ENCODE measurements at regions not wholly inside any gene's neighbourhood (a gene's known extent, or its start where the extent isn't known, plus 50 kb on each side); places are given as distances from the start of the nearest gene placed in this dataset.

DNA sequence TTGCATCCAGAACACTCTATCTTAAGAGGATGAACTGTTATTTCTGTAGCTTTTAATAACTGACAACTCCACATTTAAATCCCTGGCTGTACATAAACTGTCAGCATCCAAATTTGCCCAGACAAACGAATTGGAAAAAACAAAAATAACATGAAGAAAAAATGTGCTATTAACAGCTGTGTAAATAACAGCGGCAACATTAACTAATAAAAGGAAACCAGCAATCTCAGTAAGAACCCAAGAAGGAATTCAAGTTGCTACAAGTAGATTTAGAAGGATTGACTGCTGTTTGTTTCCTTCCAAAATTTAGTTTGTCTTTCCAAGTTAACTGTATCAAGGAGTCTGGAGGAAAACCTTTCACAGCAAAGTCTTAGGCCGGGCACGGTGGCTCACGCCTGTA, 550.6 kb upstream of the MDFIC2 start:
- no peak for TF ChIP-seq EZH2phosphoT487 (conservative IDR thresholded peaks at IDR 0.05; ENCODE audit: low read length)
- TF ChIP-seq CTCF (IDR thresholded peaks at IDR 0.05; ENCODE audit: insufficient read depth, low read length, poor library complexity, severe bottlenecking): no peak
- no peaks in the 10 kb centered on the region for H3K27me3 ChIP-seq (ENCODE audit: low read length)
- H3F3A ChIP-seq (ENCODE audit: insufficient read depth): no peaks in the 10 kb centered on the region
- H3K9me2 ChIP-seq (replicated peaks; ENCODE audit: insufficient read depth, low read length): no peaks in the 10 kb centered on the region
- H3K27ac ChIP-seq (ENCODE audit: low read depth, low read length): no peak overlapping the region
- no peak overlapping the region for H3K9ac ChIP-seq (ENCODE audit: low read length)
- no peak overlapping the region for H2AFZ ChIP-seq (ENCODE audit: low read depth, low read length, severe bottlenecking)
- H3K9me3 ChIP-seq (ENCODE audit: insufficient read depth, low read length): no peaks in the 10 kb centered on the region
- no peak overlapping the region for H3K4me2 ChIP-seq (ENCODE audit: low read depth, low read length, poor library complexity, severe bottlenecking)
- no peaks in the 10 kb centered on the region for H3K36me3 ChIP-seq (ENCODE audit: low read length)
- no peaks in the 10 kb centered on the region for H4K20me1 ChIP-seq (ENCODE audit: low read depth, low read length)
- H3K4me3 ChIP-seq (ENCODE audit: insufficient read depth, low read length, poor library complexity, severe bottlenecking): no peak overlapping the region
- H3K79me2 ChIP-seq (ENCODE audit: insufficient read depth, low read length): no peaks in the 10 kb centered on the region

GRCh38 chr3:70861855-70862254, 549.4 kb upstream of the MDFIC2 start:
- H3K4me2 ChIP-seq (ENCODE audit: low read depth, low read length, poor library complexity, severe bottlenecking): no peak overlapping the region

DNA sequence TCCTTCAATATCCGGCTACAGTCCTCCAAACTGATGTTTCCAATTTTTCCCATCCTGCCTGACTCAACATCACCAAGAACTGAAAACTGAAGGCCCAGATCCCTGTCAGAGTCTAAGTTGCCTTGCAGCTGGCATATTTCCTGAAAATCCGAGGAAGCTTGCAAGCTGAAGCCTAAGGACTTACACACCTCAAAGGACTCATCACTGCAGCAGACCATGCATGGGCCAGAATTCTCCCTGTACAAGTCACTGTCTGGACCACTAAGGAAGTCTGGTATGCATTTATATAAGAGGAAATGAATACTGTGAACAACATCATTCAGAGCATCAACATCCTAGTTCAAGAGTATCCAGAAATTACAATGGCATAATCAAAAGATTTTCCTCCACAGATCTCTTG, 548.8 kb upstream of the MDFIC2 start:
- H3K9ac ChIP-seq (ENCODE audit: low read length): no peak overlapping the region
- TF ChIP-seq EZH2phosphoT487 (conservative IDR thresholded peaks at IDR 0.05; ENCODE audit: low read length) (no peak), CTCF (IDR thresholded peaks at IDR 0.05; ENCODE audit: insufficient read depth, low read length, poor library complexity, severe bottlenecking) (no peak)
- H3K27ac ChIP-seq (ENCODE audit: low read depth, low read length): no peak overlapping the region
- no peaks in the 10 kb centered on the region for H4K20me1 ChIP-seq (ENCODE audit: low read depth, low read length)
- no peaks in the 10 kb centered on the region for H3K79me2 ChIP-seq (ENCODE audit: insufficient read depth, low read length)
- no peak overlapping the region for H3K4me2 ChIP-seq (ENCODE audit: low read depth, low read length, poor library complexity, severe bottlenecking)
- no peaks in the 10 kb centered on the region for H3K36me3 ChIP-seq (ENCODE audit: low read length)
- no peaks in the 10 kb centered on the region for H3F3A ChIP-seq (ENCODE audit: insufficient read depth)
- no peaks in the 10 kb centered on the region for H3K9me2 ChIP-seq (replicated peaks; ENCODE audit: insufficient read depth, low read length)
- H3K4me3 ChIP-seq (ENCODE audit: insufficient read depth, low read length, poor library complexity, severe bottlenecking): no peak overlapping the region
- H3K27me3 ChIP-seq (ENCODE audit: low read length): no peaks in the 10 kb centered on the region
- no peak overlapping the region for H2AFZ ChIP-seq (ENCODE audit: low read depth, low read length, severe bottlenecking)
- no peaks in the 10 kb centered on the region for H3K9me3 ChIP-seq (ENCODE audit: insufficient read depth, low read length)

More at GRCh38 chr3:70861855-70862254, 549.4 kb upstream of the MDFIC2 start:
- no peak for TF ChIP-seq EZH2phosphoT487 (conservative IDR thresholded peaks at IDR 0.05; ENCODE audit: low read length)
- TF ChIP-seq CTCF (IDR thresholded peaks at IDR 0.05; ENCODE audit: insufficient read depth, low read length, poor library complexity, severe bottlenecking): no peak
- Histone ChIP-seq H3K4me3 (ENCODE audit: insufficient read depth, low read length, poor library complexity, severe bottlenecking) (no peak overlapping the region), H3K9me2 (replicated peaks; ENCODE audit: insufficient read depth, low read length) (no peaks in the 10 kb centered on the region), H3K27me3 (ENCODE audit: low read length) (no peaks in the 10 kb centered on the region), H3K36me3 (ENCODE audit: low read length) (no peaks in the 10 kb centered on the region), H3K79me2 (ENCODE audit: insufficient read depth, low read length) (no peaks in the 10 kb centered on the region), H2AFZ (ENCODE audit: low read depth, low read length, severe bottlenecking) (no peak overlapping the region), H4K20me1 (ENCODE audit: low read depth, low read length) (no peaks in the 10 kb centered on the region), H3K27ac (ENCODE audit: low read depth, low read length) (no peak overlapping the region), H3K9ac (ENCODE audit: low read length) (no peak overlapping the region), H3F3A (ENCODE audit: insufficient read depth) (no peaks in the 10 kb centered on the region), H3K9me3 (ENCODE audit: insufficient read depth, low read length) (no peaks in the 10 kb centered on the region)

All from SU-DHL-6 (cell line).